PC-9 (cell line): ENCODE measurements at regions not wholly inside any gene's neighbourhood (a gene's known extent, or its start where the extent isn't known, plus 50 kb on each side); places are given as distances from the start of the nearest gene placed in this dataset.

Experiments used
- EZH2 ChIP-seq: fragments of 200-600 bp; sonication (generic); IDR thresholded peaks from 2 replicates; pipeline ENCODE4 v1.8.0; 2017; ENCODE audit warnings: antibody characterized with exemption, low read depth
- TF ChIP-seq, protein P1 (sequence below): fragments of 200-600 bp; sonication (generic); conservative IDR thresholded peaks from 2 replicates; pipeline ENCODE4 v1.6.1; 2017; ENCODE audit warnings: mixed run types, antibody characterized with exemption, mild to moderate bottlenecking, moderate library complexity

DNA sequence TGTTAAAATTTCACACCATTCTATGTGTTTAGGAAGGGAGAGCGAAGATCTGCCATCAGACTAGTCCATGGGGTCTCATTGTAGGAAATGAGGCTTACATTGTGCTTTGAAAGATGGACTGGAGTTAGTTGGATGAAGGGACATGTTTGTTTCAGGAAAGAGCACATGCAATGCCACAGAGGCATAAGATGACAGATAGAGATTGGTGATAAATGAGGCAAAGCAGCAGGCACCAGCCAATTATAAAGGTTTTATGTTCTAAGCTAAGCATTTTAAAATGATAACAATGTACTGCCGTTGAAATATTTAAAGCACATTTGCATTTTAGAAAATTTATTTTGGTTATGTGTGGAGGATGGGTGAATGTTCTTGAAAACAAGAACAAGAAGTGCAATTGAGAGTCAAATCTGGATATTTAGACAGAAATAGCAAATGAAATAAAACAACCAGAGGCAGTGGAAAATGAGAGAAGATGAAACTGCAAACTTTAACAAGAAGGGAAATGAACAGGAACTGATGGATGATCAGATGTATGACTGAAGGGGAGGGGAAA lies 957.2 kb downstream of the FSTL5 start:
- TF ChIP-seq, protein P1, sequence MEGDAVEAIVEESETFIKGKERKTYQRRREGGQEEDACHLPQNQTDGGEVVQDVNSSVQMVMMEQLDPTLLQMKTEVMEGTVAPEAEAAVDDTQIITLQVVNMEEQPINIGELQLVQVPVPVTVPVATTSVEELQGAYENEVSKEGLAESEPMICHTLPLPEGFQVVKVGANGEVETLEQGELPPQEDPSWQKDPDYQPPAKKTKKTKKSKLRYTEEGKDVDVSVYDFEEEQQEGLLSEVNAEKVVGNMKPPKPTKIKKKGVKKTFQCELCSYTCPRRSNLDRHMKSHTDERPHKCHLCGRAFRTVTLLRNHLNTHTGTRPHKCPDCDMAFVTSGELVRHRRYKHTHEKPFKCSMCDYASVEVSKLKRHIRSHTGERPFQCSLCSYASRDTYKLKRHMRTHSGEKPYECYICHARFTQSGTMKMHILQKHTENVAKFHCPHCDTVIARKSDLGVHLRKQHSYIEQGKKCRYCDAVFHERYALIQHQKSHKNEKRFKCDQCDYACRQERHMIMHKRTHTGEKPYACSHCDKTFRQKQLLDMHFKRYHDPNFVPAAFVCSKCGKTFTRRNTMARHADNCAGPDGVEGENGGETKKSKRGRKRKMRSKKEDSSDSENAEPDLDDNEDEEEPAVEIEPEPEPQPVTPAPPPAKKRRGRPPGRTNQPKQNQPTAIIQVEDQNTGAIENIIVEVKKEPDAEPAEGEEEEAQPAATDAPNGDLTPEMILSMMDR = no peak
- no peak for TF ChIP-seq EZH2
